Smooth muscle cell (in vitro differentiated cells): ENCODE measurements at regions not wholly inside any gene's neighbourhood (a gene's known extent, or its start where the extent isn't known, plus 50 kb on each side); places are given as distances from the start of the nearest gene placed in this dataset.

ENCODE experiments used
- DNase-seq: peaks from one replicate; lab custom pipeline; 2025; ENCODE audit not compliant: unreplicated experiment; lab: John Stamatoyannopoulos, UW
- H2AFZ ChIP-seq: fragments of 200-600 bp; sonication (generic); 2 replicates; pipeline ENCODE4 v1.6.0; 2016; ENCODE audit warnings: antibody characterized with exemption, low read depth, mild to moderate bottlenecking
- H3F3A ChIP-seq: fragments of 200-600 bp; sonication (generic); 2 replicates; pipeline ENCODE4 v1.6.0; 2017; ENCODE audit warnings: antibody characterized with exemption, low read depth
- H3K27ac ChIP-seq: fragments of 200-600 bp; sonication (generic); 2 replicates; pipeline ENCODE4 v1.5.1; 2016; ENCODE audit warnings: low read depth, mild to moderate bottlenecking
- H3K27me3 ChIP-seq: fragments of 200-600 bp; sonication (generic); 2 replicates; pipeline ENCODE4 v1.6.1; 2016; ENCODE audit warnings: low read depth, mild to moderate bottlenecking
- H3K36me3 ChIP-seq: fragments of 200-600 bp; sonication (generic); 2 replicates; pipeline ENCODE4 v1.5.1; 2016; ENCODE audit warnings: low read depth
- H3K4me1 ChIP-seq: fragments of 200-600 bp; sonication (generic); 2 replicates; pipeline ENCODE4 v1.5.1; 2016; ENCODE audit warnings: low read depth
- H3K4me2 ChIP-seq: fragments of 200-600 bp; sonication (generic); 2 replicates; pipeline ENCODE4 v1.6.0; 2016; ENCODE audit warnings: mild to moderate bottlenecking
- H3K4me3 ChIP-seq: fragments of 200-600 bp; sonication (generic); 2 replicates; pipeline ENCODE4 v1.5.1; 2016; ENCODE audit warnings: mild to moderate bottlenecking
- H3K79me2 ChIP-seq: fragments of 200-600 bp; sonication (generic); 2 replicates; pipeline ENCODE4 v1.6.0; 2016; ENCODE audit warnings: low read depth, mild to moderate bottlenecking
- H3K9ac ChIP-seq: fragments of 200-600 bp; sonication (generic); 2 replicates; pipeline ENCODE4 v1.6.0; 2016; ENCODE audit warnings: low read depth
- H3K9me3 ChIP-seq: fragments of 200-600 bp; sonication (generic); replicated peaks from 2 replicates; pipeline ENCODE4 v1.5.1; 2016; ENCODE audit warnings: low read depth
- H4K20me1 ChIP-seq: fragments of 200-600 bp; sonication (generic); 2 replicates; pipeline ENCODE4 v1.6.0; 2016; ENCODE audit warnings: low read depth
- CTCF ChIP-seq: fragments of 200-600 bp; sonication (generic); IDR thresholded peaks from 2 replicates; pipeline ENCODE4 v1.5.1; 2017; ENCODE audit warnings: borderline replicate concordance, mild to moderate bottlenecking, antibody characterized with exemption; ENCODE audit not compliant: insufficient read depth, poor library complexity, severe bottlenecking
- WGBS: methylation state at CpG from one replicate; pipeline ENCODE4 v1.1.7; 2016; ENCODE audit warnings: low lambda C conversion rate; 5-methylcytosine and 5-hydroxymethylcytosine counted together

- Histone ChIP-seq H2AFZ (peak overlapping the region; percentile 8), H3K4me3 (no peak overlapping the region), H3K9ac (no peak overlapping the region), H3K27me3 (no peaks in the 10 kb centered on the region), H3K4me1 (peaks cover 48% of the 10 kb centered on the region), H3K4me2 (no peak overlapping the region), H3F3A (no peaks in the 10 kb centered on the region), H3K9me3 (no peaks in the 10 kb centered on the region), H3K79me2 (no peaks in the 10 kb centered on the region), H3K36me3 (no peaks in the 10 kb centered on the region), H3K27ac (no peak overlapping the region), H4K20me1 (no peaks in the 10 kb centered on the region)
- no peak for DNase-seq
- TF ChIP-seq CTCF = no peak
- WGBS = 57% methylated on average over 4 of the region's 4 CpGs
Observed at GRCh38 chr12:19003987-19004619, 125.4 kb upstream of the PLEKHA5 start.

GRCh38 chr12:19005257-19005801 is 124.2 kb upstream of the PLEKHA5 start:
- no peak overlapping the region for H3K27ac ChIP-seq
- H3K79me2 ChIP-seq = no peaks in the 10 kb centered on the region
- TF ChIP-seq CTCF = no peak
- H3K27me3 ChIP-seq = no peaks in the 10 kb centered on the region
- H2AFZ ChIP-seq = peak overlapping the region; percentile 26
- no peak overlapping the region for H3K4me2 ChIP-seq
- H3K4me3 ChIP-seq = no peak overlapping the region
- H3K9ac ChIP-seq = no peak overlapping the region
- WGBS = 52% methylated on average over 4 of the region's 4 CpGs
- no peaks in the 10 kb centered on the region for H3K9me3 ChIP-seq
- DNase-seq = no peak
- H3K4me1 ChIP-seq = peaks cover 48% of the 10 kb centered on the region
- H3F3A ChIP-seq = no peaks in the 10 kb centered on the region
- no peaks in the 10 kb centered on the region for H4K20me1 ChIP-seq
- no peaks in the 10 kb centered on the region for H3K36me3 ChIP-seq

- H3K4me3 ChIP-seq = no peak overlapping the region
- no peak for TF ChIP-seq CTCF
- H3K9ac ChIP-seq = no peak overlapping the region
- no peaks in the 10 kb centered on the region for H3F3A ChIP-seq
- 72% methylated on average over 1 of the region's 1 CpG for WGBS
- no peaks in the 10 kb centered on the region for H3K36me3 ChIP-seq
- H3K79me2 ChIP-seq = no peaks in the 10 kb centered on the region
- H3K27ac ChIP-seq = no peak overlapping the region
- H3K27me3 ChIP-seq = no peaks in the 10 kb centered on the region
- H4K20me1 ChIP-seq = no peaks in the 10 kb centered on the region
- no peak for DNase-seq
- H3K4me1 ChIP-seq = peaks cover 48% of the 10 kb centered on the region
- no peak overlapping the region for H2AFZ ChIP-seq
- H3K9me3 ChIP-seq = no peaks in the 10 kb centered on the region
- H3K4me2 ChIP-seq = no peak overlapping the region
Observed at GRCh38 chr12:19006626-19007137, 122.9 kb upstream of the PLEKHA5 start.

GRCh38 chr12:19008102-19008501 is 121.4 kb upstream of the PLEKHA5 start:
- H3K36me3 ChIP-seq = no peaks in the 10 kb centered on the region
- DNase-seq = no peak
- H3K4me2 ChIP-seq = no peak overlapping the region
- H3F3A ChIP-seq = no peaks in the 10 kb centered on the region
- no peaks in the 10 kb centered on the region for H3K79me2 ChIP-seq
- H3K4me1 ChIP-seq = peaks cover 35% of the 10 kb centered on the region
- H3K27me3 ChIP-seq = no peaks in the 10 kb centered on the region
- no peaks in the 10 kb centered on the region for H4K20me1 ChIP-seq
- H2AFZ ChIP-seq = no peak overlapping the region
- no peak for TF ChIP-seq CTCF
- H3K27ac ChIP-seq = no peak overlapping the region
- no peak overlapping the region for H3K9ac ChIP-seq
- WGBS = 92% methylated on average over 2 of the region's 2 CpGs
- H3K9me3 ChIP-seq = no peaks in the 10 kb centered on the region
- no peak overlapping the region for H3K4me3 ChIP-seq
